Type B pancreatic cell (in vitro differentiated cells): ENCODE measurements at regions not wholly inside any gene's neighbourhood (a gene's known extent, or its start where the extent isn't known, plus 50 kb on each side); places are given as distances from the start of the nearest gene placed in this dataset.

Experiments used
- DNase-seq: peaks from one replicate; pipeline ENCODE4 v3.0.0; 2021; ENCODE audit warnings: mixed read lengths; ENCODE audit not compliant: unreplicated experiment; ENCODE audit errors: extremely low spot score
- H3K27ac Mint-ChIP-seq: 2 replicates; pipeline ENCODE4 v1.8.0; 2021; ENCODE audit warnings: mild to moderate bottlenecking, mixed read lengths
- H3K27me3 Mint-ChIP-seq: 2 replicates; pipeline ENCODE4 v1.8.0; 2021; ENCODE audit warnings: mixed read lengths
- H3K36me3 Mint-ChIP-seq: 2 replicates; pipeline ENCODE4 v1.8.0; 2021; ENCODE audit warnings: mixed read lengths
- H3K4me1 Mint-ChIP-seq: one replicate; pipeline ENCODE4 v1.8.0; 2021; ENCODE audit warnings: mixed read lengths; ENCODE audit not compliant: unreplicated experiment
- H3K4me3 Mint-ChIP-seq: 2 replicates; pipeline ENCODE4 v1.8.0; 2021; ENCODE audit warnings: mild to moderate bottlenecking, mixed read lengths
- H3K9me3 Mint-ChIP-seq: 2 replicates; pipeline ENCODE4 v1.8.0; 2021; ENCODE audit warnings: mixed read lengths
- CTCF ChIP-seq: fragments of 200-600 bp; sonication (generic); conservative IDR thresholded peaks from 2 replicates; pipeline ENCODE4 v1.5.0; 2021; ENCODE audit warnings: antibody characterized with exemption, mild to moderate bottlenecking

DNA sequence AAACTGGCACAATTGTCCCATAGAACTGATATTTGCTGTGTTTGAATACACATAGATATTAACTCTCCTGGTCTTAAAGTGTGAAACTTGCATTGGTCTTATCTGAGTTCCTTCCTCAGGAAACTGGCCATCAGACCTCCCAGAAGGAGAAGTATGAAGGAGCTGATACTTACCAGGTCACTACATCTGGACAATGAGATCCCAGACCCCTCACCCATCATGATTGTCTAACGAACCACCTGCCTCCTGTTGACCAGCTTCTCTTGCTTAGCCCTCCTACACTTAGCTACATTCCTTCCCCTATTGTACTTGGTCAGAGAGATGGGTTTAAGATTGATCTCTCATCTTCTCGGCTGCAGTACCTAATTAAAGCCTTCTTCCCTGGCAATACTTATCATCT lies 413.3 kb downstream of the KCTD12 start:
- no peak overlapping the region for H3K4me3 Mint-ChIP-seq
- H3K9me3 Mint-ChIP-seq = no peaks in the 10 kb centered on the region
- TF ChIP-seq CTCF = no peak
- H3K27ac Mint-ChIP-seq = no peak overlapping the region
- no peaks in the 10 kb centered on the region for H3K36me3 Mint-ChIP-seq
- DNase-seq = no peak
- H3K4me1 Mint-ChIP-seq = peaks cover 18% of the 10 kb centered on the region
- H3K27me3 Mint-ChIP-seq = peaks cover 13% of the 10 kb centered on the region

- Mint-ChIP-seq H3K4me1 (peaks cover 18% of the 10 kb centered on the region), H3K27me3 (peaks cover 13% of the 10 kb centered on the region), H3K36me3 (no peaks in the 10 kb centered on the region), H3K9me3 (no peaks in the 10 kb centered on the region), H3K4me3 (no peak overlapping the region), H3K27ac (no peak overlapping the region)
- TF ChIP-seq CTCF = no peak
- no peak for DNase-seq
Measured at GRCh38 chr13:76471486-76471885, 414.7 kb downstream of the KCTD12 start.

GRCh38 chr13:76470991-76471390 lies 415.2 kb downstream of the KCTD12 start:
- no peak for TF ChIP-seq CTCF
- no peaks in the 10 kb centered on the region for H3K36me3 Mint-ChIP-seq
- no peaks in the 10 kb centered on the region for H3K9me3 Mint-ChIP-seq
- H3K27me3 Mint-ChIP-seq = peaks cover 13% of the 10 kb centered on the region
- no peak overlapping the region for H3K27ac Mint-ChIP-seq
- DNase-seq = no peak
- H3K4me3 Mint-ChIP-seq = no peak overlapping the region
- H3K4me1 Mint-ChIP-seq = peaks cover 20% of the 10 kb centered on the region

- no peaks in the 10 kb centered on the region for H3K9me3 Mint-ChIP-seq
- no peaks in the 10 kb centered on the region for H3K36me3 Mint-ChIP-seq
- H3K27me3 Mint-ChIP-seq = no peaks in the 10 kb centered on the region
- H3K27ac Mint-ChIP-seq = no peak overlapping the region
- no peak overlapping the region for H3K4me3 Mint-ChIP-seq
- no peak for TF ChIP-seq CTCF
- DNase-seq = no peak
- peaks cover 16% of the 10 kb centered on the region for H3K4me1 Mint-ChIP-seq
Measured at GRCh38 chr13:76466043-76466442, 420.2 kb downstream of the KCTD12 start.

DNA sequence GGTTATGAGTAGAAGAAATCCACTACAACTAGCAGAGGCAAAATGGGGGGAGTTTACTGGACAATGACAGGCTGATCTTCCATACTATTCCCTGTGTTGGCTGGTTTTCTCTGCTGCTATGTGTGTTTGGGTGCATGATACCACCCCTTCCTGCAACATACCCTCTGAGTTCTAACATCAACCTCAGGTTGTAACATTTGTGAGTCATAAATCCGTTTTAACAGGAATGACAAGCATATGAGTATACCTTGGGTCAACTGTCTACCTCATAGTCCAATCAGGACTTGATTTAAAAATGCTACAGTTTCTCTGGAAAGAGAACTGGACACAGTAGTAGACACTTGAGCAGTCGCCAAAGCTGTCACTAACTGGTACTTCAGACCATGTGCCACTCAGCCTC lies 422.9 kb downstream of the KCTD12 start:
- TF ChIP-seq CTCF = no peak
- Mint-ChIP-seq H3K4me1 (peaks cover 17% of the 10 kb centered on the region), H3K36me3 (no peaks in the 10 kb centered on the region), H3K4me3 (no peak overlapping the region), H3K27me3 (no peaks in the 10 kb centered on the region), H3K9me3 (no peaks in the 10 kb centered on the region), H3K27ac (no peak overlapping the region)
- no peak for DNase-seq

DNA sequence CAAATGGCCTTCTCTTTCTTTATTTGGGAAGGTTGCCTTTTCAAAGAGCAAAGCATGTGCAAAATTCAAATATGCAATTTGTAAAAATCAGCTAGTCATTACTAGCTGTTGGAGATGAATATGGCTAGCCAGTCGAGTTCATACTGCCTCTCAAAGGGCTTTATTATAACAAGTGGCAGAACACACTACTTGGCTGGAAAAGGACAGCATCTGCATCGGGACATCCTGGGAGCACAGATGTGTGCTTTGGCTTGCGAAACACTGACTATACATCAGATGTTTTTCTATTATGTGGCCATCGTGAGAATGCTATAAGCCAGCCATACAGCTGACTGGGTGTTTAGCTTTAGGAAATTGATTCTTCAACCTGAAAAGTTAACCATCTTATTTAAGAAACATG lies 424.2 kb downstream of the KCTD12 start:
- no peaks in the 10 kb centered on the region for H3K9me3 Mint-ChIP-seq
- DNase-seq = no peak
- H3K27me3 Mint-ChIP-seq = no peaks in the 10 kb centered on the region
- H3K36me3 Mint-ChIP-seq = no peaks in the 10 kb centered on the region
- no peak overlapping the region for H3K4me3 Mint-ChIP-seq
- peaks cover 17% of the 10 kb centered on the region for H3K4me1 Mint-ChIP-seq
- H3K27ac Mint-ChIP-seq = no peak overlapping the region
- TF ChIP-seq CTCF = no peak
